DND-41 (cell line): ENCODE measurements at regions not wholly inside any gene's neighbourhood (a gene's known extent, or its start where the extent isn't known, plus 50 kb on each side); places are given as distances from the start of the nearest gene placed in this dataset.

Experiments used
- ATAC-seq: fragments of 200-7000 bp; cut with Tn5 transposase; 3 replicates; pipeline ENCODE4 v1.9.1; 2021; ENCODE audit warnings: low read depth; ENCODE audit not compliant: insufficient read depth
- DNase-seq: peaks from one replicate; pipeline ENCODE4 v3.0.0-alpha.2; 2020
- H2AFZ ChIP-seq: 2 replicates; pipeline ENCODE4 v1.6.0; 2012; ENCODE audit warnings: low read depth, low read length
- H3K27ac ChIP-seq: 2 replicates; pipeline ENCODE4 v1.5.1; 2012; ENCODE audit warnings: low read length, inconsistent platforms
- H3K27me3 ChIP-seq: fragments of 200-600 bp; sonication (generic); 2 replicates; pipeline ENCODE4 v1.6.0; 2012; ENCODE audit warnings: low read length, mild to moderate bottlenecking, inconsistent platforms; ENCODE audit not compliant: insufficient read depth, poor library complexity
- H3K36me3 ChIP-seq: 2 replicates; pipeline ENCODE4 v1.5.1; 2012; ENCODE audit warnings: low read length, inconsistent platforms; ENCODE audit not compliant: insufficient read depth
- H3K4me1 ChIP-seq: 2 replicates; pipeline ENCODE4 v1.5.1; 2012; ENCODE audit warnings: mild to moderate bottlenecking, low read length; ENCODE audit not compliant: insufficient read depth
- H3K4me2 ChIP-seq: 2 replicates; pipeline ENCODE4 v1.6.0; 2012; ENCODE audit warnings: mild to moderate bottlenecking, moderate library complexity, low read length, inconsistent platforms; ENCODE audit not compliant: insufficient read depth
- H3K4me3 ChIP-seq, 2 experiments: fragments of 200-600 bp in 1 of 2; shearing (Covaris generic) in 1 of 2; 2 replicates each; pipeline ENCODE4 v1.5.1; 2012 to 2016; ENCODE audit warnings: inconsistent platforms in 2 of 2, low read length in 2 of 2, mild to moderate bottlenecking in 2 of 2, low read depth in 1 of 2, moderate library complexity in 1 of 2
- H3K79me2 ChIP-seq: 2 replicates; pipeline ENCODE4 v1.6.0; 2012; ENCODE audit warnings: low read length, inconsistent platforms; ENCODE audit not compliant: insufficient read depth
- H3K9ac ChIP-seq: 2 replicates; pipeline ENCODE4 v1.6.0; 2012; ENCODE audit warnings: low read depth, mild to moderate bottlenecking, inconsistent platforms, low read length, moderate library complexity
- H3K9me3 ChIP-seq: 2 replicates; pipeline ENCODE4 v1.5.1; 2012; ENCODE audit warnings: low read length, moderate library complexity, mild to moderate bottlenecking, inconsistent platforms; ENCODE audit not compliant: insufficient read depth, severe bottlenecking
- H4K20me1 ChIP-seq: 2 replicates; pipeline ENCODE4 v1.6.0; 2012; ENCODE audit warnings: low read length; ENCODE audit not compliant: insufficient read depth
- CTCF ChIP-seq: IDR thresholded peaks from 2 replicates; pipeline ENCODE4 v1.5.1; 2012; ENCODE audit warnings: borderline replicate concordance, low read length, moderate library complexity, mild to moderate bottlenecking; ENCODE audit not compliant: poor library complexity, severe bottlenecking; ENCODE audit errors: extremely low read depth
- EZH2 ChIP-seq: IDR thresholded peaks from 3 replicates; pipeline ENCODE4 v1.6.1; 2012; ENCODE audit warnings: borderline replicate concordance, low read depth, mild to moderate bottlenecking, moderate library complexity, low read length, inconsistent platforms; ENCODE audit not compliant: severe bottlenecking

GRCh38 chr5:60143942-60144549 is 250.5 kb upstream of the PDE4D start:
- H3K4me2 ChIP-seq: no peak overlapping the region
- ATAC-seq: no peak
- TF ChIP-seq EZH2: no peak
- TF ChIP-seq CTCF: no peak

GRCh38 chr5:60141119-60141518 is 247.6 kb upstream of the PDE4D start:
- no peaks in the 10 kb centered on the region for H4K20me1 ChIP-seq
- H3K9ac ChIP-seq: no peak overlapping the region
- H3K4me2 ChIP-seq: no peak overlapping the region
- no peaks in the 10 kb centered on the region for H3K36me3 ChIP-seq
- no peaks in the 10 kb centered on the region for H3K27me3 ChIP-seq
- no peak overlapping the region for H2AFZ ChIP-seq
- H3K4me3 ChIP-seq: no peak overlapping the region
- H3K79me2 ChIP-seq: no peaks in the 10 kb centered on the region
- TF ChIP-seq CTCF (no peak), EZH2 (no peak)
- no peaks in the 10 kb centered on the region for H3K9me3 ChIP-seq
- H3K4me1 ChIP-seq: no peaks in the 10 kb centered on the region
- DNase-seq: no peak
- no peak for ATAC-seq
- no peak overlapping the region for H3K27ac ChIP-seq

More at GRCh38 chr5:60143942-60144549, 250.5 kb upstream of the PDE4D start:
- H2AFZ ChIP-seq: no peak overlapping the region
- H3K27ac ChIP-seq: no peak overlapping the region
- H4K20me1 ChIP-seq: no peaks in the 10 kb centered on the region
- no peak for DNase-seq
- H3K9me3 ChIP-seq: no peaks in the 10 kb centered on the region
- H3K27me3 ChIP-seq: no peaks in the 10 kb centered on the region
- H3K9ac ChIP-seq: no peak overlapping the region
- no peaks in the 10 kb centered on the region for H3K4me1 ChIP-seq
- no peak overlapping the region for H3K4me3 ChIP-seq
- H3K36me3 ChIP-seq: no peaks in the 10 kb centered on the region
- H3K79me2 ChIP-seq: no peaks in the 10 kb centered on the region

- H2AFZ ChIP-seq: no peak overlapping the region
- no peaks in the 10 kb centered on the region for H3K4me1 ChIP-seq
- no peak overlapping the region for H3K4me2 ChIP-seq
- H3K9ac ChIP-seq: no peak overlapping the region
- H4K20me1 ChIP-seq: no peaks in the 10 kb centered on the region
- no peak overlapping the region for H3K4me3 ChIP-seq
- DNase-seq (no peak), ATAC-seq (no peak)
- TF ChIP-seq EZH2: no peak
- no peak for TF ChIP-seq CTCF
- no peaks in the 10 kb centered on the region for H3K79me2 ChIP-seq
- H3K27me3 ChIP-seq: no peaks in the 10 kb centered on the region
- no peak overlapping the region for H3K27ac ChIP-seq
- H3K36me3 ChIP-seq: no peaks in the 10 kb centered on the region
- H3K9me3 ChIP-seq: no peaks in the 10 kb centered on the region
Observed at GRCh38 chr5:60136841-60137240, 243.3 kb upstream of the PDE4D start.
